Thyroid gland (tissue), 4 donors: ENCODE measurements at regions not wholly inside any gene's neighbourhood (a gene's known extent, or its start where the extent isn't known, plus 50 kb on each side); places are given as distances from the start of the nearest gene placed in this dataset.

Experiments used
- DNase-seq, 2 donors: peaks; one replicate each; pipeline ENCODE4 v3.0.0-alpha.2; 2019
- H3K27ac ChIP-seq, 3 donors: fragments of 200-600 bp; sonication (generic); 1 replicate in 2 of 3; 2 replicates in 1 of 3; pipeline ENCODE4 v1.5.1; 2016 to 2019; ENCODE audit warnings: mild to moderate bottlenecking in 1 of 3, moderate library complexity in 1 of 3
- H3K27me3 ChIP-seq: fragments of 200-600 bp; sonication (generic); one replicate; pipeline ENCODE4 v1.5.1; 2019
- H3K36me3 ChIP-seq, 2 donors: fragments of 200-600 bp; sonication (generic); one replicate each; pipeline ENCODE4 v1.5.1; 2016 to 2019
- H3K4me1 ChIP-seq, 2 donors: fragments of 200-600 bp; sonication (generic); one replicate each; pipeline ENCODE4 v1.5.1; 2017 to 2019
- H3K4me3 ChIP-seq, 3 donors: fragments of 200-600 bp; sonication (generic); replicated peaks in 1 of 3; 1 replicate in 2 of 3; 2 replicates in 1 of 3; pipeline ENCODE4 v1.5.1; 2016; ENCODE audit warnings: mild to moderate bottlenecking in 1 of 3
- H3K9me3 ChIP-seq: fragments of 200-600 bp; sonication (generic); one replicate; pipeline ENCODE4 v1.5.1; 2017
- POLR2A ChIP-seq, 2 donors: fragments of 450-650 bp; IDR thresholded peaks; one replicate each; pipeline ENCODE4 v1.6.1; 2017; ENCODE audit warnings: antibody characterized with exemption in 2 of 2, mild to moderate bottlenecking in 2 of 2, moderate library complexity in 1 of 2
- WGBS, 2 donors: methylation state at CpG; one replicate each; pipeline ENCODE4 v1.1.5; 2017; 5-methylcytosine and 5-hydroxymethylcytosine counted together
- intact Hi-C: fragments of 100-400 bp; cut with DNase I; formaldehyde crosslinking; loops from one replicate; pipeline ENCODE4 v1.15.1; 2023
- TF ChIP-seq, protein P1 (sequence below), 6 experiments: fragments of 200-600 bp in 3 of 6; fragments of 450-650 bp in 3 of 6; sonication (generic) in 3 of 6; IDR thresholded peaks; one replicate each; pipeline ENCODE4 v1.5.1; 2016 to 2019; ENCODE audit warnings: antibody characterized with exemption in 6 of 6, mild to moderate bottlenecking in 2 of 6, inconsistent platforms in 1 of 6, moderate library complexity in 1 of 6

DNA sequence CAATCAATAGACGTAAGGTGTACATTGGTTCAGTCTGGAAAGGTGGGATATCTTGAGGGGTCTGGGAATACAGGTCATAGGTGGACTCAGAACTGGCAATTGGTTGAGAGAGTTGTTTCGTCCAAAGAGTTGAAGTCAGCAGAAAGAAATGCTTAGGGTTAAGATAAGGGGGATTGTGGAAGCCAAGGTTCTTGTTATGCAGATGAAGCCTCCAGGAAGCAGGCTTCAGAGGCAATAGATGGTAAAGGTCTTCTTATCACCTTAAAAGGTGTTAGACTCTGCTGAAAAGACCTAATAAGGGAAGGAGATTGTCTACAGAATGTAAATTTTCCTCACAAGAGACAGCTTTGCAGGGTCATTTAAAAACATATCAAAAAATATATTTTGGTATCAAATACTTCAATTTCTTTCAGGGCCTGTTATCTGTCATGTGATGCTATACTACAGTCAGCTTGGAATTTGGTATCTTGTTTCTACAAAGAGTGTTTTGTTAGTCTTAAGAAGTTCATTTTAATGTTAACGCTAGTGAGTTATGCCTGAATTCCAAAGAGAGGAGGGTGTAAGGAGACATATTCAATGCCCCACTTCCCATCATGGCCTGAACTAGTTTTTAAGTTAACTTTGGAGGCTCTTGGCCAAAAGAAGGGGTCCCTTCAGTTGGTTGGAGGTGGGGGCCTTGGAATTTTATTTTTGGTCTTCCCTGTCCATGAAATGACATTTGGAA, 378.2 kb upstream of the ROBO2 start:
- Histone ChIP-seq H3K4me3 (no peak overlapping the region), H3K36me3 (no peaks in the 10 kb centered on the region), H3K27ac (no peak overlapping the region), H3K4me1 (no peaks in the 10 kb centered on the region), H3K27me3 (no peaks in the 10 kb centered on the region), H3K9me3 (no peaks in the 10 kb centered on the region)
- DNase-seq, result no peak
- TF ChIP-seq, protein P1, sequence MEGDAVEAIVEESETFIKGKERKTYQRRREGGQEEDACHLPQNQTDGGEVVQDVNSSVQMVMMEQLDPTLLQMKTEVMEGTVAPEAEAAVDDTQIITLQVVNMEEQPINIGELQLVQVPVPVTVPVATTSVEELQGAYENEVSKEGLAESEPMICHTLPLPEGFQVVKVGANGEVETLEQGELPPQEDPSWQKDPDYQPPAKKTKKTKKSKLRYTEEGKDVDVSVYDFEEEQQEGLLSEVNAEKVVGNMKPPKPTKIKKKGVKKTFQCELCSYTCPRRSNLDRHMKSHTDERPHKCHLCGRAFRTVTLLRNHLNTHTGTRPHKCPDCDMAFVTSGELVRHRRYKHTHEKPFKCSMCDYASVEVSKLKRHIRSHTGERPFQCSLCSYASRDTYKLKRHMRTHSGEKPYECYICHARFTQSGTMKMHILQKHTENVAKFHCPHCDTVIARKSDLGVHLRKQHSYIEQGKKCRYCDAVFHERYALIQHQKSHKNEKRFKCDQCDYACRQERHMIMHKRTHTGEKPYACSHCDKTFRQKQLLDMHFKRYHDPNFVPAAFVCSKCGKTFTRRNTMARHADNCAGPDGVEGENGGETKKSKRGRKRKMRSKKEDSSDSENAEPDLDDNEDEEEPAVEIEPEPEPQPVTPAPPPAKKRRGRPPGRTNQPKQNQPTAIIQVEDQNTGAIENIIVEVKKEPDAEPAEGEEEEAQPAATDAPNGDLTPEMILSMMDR (IDR thresholded peaks at IDR 0.05), result no peak
- TF ChIP-seq POLR2A (IDR thresholded peaks at IDR 0.05), result no peak
- intact Hi-C loops, result no loop called here
- 77 to 80% methylated on average over 3 of the region's 3 CpGs for whole genome bisulfite sequencing, 2 donors

DNA sequence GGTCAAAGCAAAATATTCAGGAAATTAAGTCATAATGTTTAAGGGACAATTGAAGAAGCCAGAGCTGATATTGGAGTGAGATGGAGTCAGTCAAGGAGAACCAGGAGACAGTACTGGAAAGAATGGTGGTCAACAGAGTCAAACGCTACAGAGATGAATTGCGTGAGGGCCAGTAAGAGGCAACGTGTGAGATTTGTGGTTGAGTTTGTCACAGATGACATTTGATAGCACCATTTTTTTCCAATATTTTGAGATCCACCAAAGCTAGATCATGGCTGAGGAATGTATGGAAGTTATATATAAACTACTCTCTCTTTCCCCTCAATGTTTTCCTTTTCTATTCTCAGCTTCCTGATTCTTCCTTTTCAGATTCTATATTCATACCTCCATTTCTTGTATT, 375.1 kb upstream of the ROBO2 start:
- Histone ChIP-seq H3K36me3 (no peaks in the 10 kb centered on the region), H3K9me3 (no peaks in the 10 kb centered on the region), H3K4me3 (no peak overlapping the region), H3K27ac (no peak overlapping the region), H3K27me3 (no peaks in the 10 kb centered on the region), H3K4me1 (no peaks in the 10 kb centered on the region)
- no peak for DNase-seq
- intact Hi-C loops, result no loop called here
- TF ChIP-seq, protein P1 (IDR thresholded peaks at IDR 0.05), result no peak
- no peak for TF ChIP-seq POLR2A (IDR thresholded peaks at IDR 0.05)
- 90 to 92% methylated on average over 3 of the region's 3 CpGs for WGBS, 2 donors

- WGBS, 2 donors, result 91 to 93% methylated on average over 4 of the region's 4 CpGs
- TF ChIP-seq, protein P1 (IDR thresholded peaks at IDR 0.05), result no peak
- no peak for TF ChIP-seq POLR2A (IDR thresholded peaks at IDR 0.05)
- Histone ChIP-seq H3K9me3 (no peaks in the 10 kb centered on the region), H3K27ac (no peak overlapping the region), H3K36me3 (no peaks in the 10 kb centered on the region), H3K27me3 (no peaks in the 10 kb centered on the region), H3K4me3 (no peak overlapping the region), H3K4me1 (no peaks in the 10 kb centered on the region)
- intact Hi-C loops, result no loop called here
- no peak for DNase-seq
Measured at GRCh38 chr3:76668653-76669052, 371.2 kb upstream of the ROBO2 start.

DNA sequence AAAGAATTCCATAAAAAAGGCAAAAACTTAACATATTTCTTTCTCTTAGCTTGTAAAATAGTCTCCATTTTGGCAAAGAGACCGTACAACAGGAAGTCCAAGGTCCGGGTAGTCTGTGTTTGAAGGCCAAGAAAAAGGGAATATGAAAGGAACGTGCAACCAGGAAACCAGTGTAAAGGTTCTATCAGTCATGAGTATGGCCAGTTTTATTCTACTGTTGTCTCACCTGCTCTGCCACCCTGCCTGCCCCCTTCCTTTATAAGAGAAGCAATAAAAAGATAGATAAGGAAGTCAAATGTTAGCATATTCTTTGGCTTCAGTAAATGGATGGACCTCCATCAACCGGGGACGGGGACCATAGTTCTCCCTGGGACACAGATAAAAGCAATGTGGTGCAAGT, 370.6 kb upstream of the ROBO2 start:
- intact Hi-C loops, result no loop called here
- Histone ChIP-seq H3K27ac (no peak overlapping the region), H3K27me3 (no peaks in the 10 kb centered on the region), H3K4me3 (no peak overlapping the region), H3K36me3 (no peaks in the 10 kb centered on the region), H3K4me1 (no peaks in the 10 kb centered on the region), H3K9me3 (no peaks in the 10 kb centered on the region)
- 81 to 88% methylated on average over 5 of the region's 5 CpGs for WGBS, 2 donors
- DNase-seq, result no peak
- no peak for TF ChIP-seq POLR2A (IDR thresholded peaks at IDR 0.05)

- Histone ChIP-seq H3K9me3 (no peaks in the 10 kb centered on the region), H3K27me3 (no peaks in the 10 kb centered on the region), H3K4me3 (no peak overlapping the region), H3K36me3 (no peaks in the 10 kb centered on the region), H3K27ac (no peak overlapping the region), H3K4me1 (no peaks in the 10 kb centered on the region)
- no peak for DNase-seq
- TF ChIP-seq, protein P1 (IDR thresholded peaks at IDR 0.05), result no peak
- no peak for TF ChIP-seq POLR2A (IDR thresholded peaks at IDR 0.05)
- intact Hi-C loops, result no loop called here
- WGBS, 2 donors, result 62 to 90% methylated on average over 4 of the region's 4 CpGs
Measured at GRCh38 chr3:76673171-76673570, 366.7 kb upstream of the ROBO2 start.
